ENCODE measurements at regions not wholly inside any gene's neighbourhood (a gene's known extent, or its start where the extent isn't known, plus 50 kb on each side); places are given as distances from the start of the nearest gene placed in this dataset.

DNA sequence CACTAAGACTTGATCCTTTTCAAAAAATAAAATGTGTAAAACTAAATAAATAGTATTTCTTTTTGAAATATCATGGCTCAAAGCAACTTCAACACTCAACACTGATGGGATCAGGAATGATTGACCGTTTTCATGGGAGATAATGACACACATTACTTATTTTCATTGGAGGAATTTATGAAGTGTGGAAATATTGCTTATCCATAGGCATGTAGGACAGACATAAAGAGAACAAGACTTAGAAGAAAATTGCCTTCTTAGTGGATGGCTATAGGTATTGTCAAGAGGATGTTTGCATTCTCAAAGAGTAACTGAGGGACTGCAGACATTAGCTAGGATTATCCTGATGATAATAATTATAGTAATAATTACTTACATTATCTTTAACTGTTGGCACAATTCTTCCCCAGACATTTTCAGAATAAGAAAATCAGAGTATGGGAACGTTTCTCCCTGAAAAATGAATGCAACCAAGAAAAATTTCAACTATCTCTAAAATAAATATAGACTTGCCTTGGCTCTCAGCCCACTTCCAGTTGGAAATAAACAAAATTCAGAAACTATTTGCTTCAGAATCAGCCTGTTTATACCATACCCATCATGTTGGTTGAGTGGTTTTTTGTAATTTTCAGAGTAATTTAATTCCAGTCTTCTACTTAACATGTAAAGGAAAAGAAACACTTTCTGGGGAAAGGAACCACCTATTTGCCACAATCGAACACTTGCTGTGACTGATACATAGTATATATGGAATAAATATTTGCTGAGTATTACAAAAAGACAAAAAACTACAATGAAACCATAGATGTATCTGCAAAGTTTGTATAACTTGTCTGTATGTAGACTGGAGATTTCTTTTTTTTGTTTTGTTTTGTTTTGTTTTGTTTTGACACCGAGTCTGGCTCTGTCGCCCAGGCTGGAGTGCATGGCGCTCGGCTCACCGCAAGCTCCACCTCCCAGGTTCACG lies 165.7 kb downstream of the TMX3 start:
- TF ChIP-seq, protein P1, sequence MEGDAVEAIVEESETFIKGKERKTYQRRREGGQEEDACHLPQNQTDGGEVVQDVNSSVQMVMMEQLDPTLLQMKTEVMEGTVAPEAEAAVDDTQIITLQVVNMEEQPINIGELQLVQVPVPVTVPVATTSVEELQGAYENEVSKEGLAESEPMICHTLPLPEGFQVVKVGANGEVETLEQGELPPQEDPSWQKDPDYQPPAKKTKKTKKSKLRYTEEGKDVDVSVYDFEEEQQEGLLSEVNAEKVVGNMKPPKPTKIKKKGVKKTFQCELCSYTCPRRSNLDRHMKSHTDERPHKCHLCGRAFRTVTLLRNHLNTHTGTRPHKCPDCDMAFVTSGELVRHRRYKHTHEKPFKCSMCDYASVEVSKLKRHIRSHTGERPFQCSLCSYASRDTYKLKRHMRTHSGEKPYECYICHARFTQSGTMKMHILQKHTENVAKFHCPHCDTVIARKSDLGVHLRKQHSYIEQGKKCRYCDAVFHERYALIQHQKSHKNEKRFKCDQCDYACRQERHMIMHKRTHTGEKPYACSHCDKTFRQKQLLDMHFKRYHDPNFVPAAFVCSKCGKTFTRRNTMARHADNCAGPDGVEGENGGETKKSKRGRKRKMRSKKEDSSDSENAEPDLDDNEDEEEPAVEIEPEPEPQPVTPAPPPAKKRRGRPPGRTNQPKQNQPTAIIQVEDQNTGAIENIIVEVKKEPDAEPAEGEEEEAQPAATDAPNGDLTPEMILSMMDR (IDR thresholded peaks at IDR 0.05) = no peak
- TF ChIP-seq POLR2AphosphoS5 (IDR thresholded peaks at IDR 0.05) (no peak), POLR2A (IDR thresholded peaks at IDR 0.05) (no peak)
